ENCODE measurements at regions not wholly inside any gene's neighbourhood (a gene's known extent, or its start where the extent isn't known, plus 50 kb on each side); places are given as distances from the start of the nearest gene placed in this dataset.

GRCh38 chr19:31085125-31085524 is 264.1 kb downstream of the TSHZ3 start:
- TF ChIP-seq POLR2A (IDR thresholded peaks at IDR 0.05; ENCODE audit: low read depth, low read length) (no peak), TAF1 (IDR thresholded peaks at IDR 0.05; ENCODE audit: low read depth, low read length) (no peak), POLR2AphosphoS5 (IDR thresholded peaks at IDR 0.05; ENCODE audit: low read depth, low read length) (no peak), SPI1 (IDR thresholded peaks at IDR 0.05; ENCODE audit: low read depth, low read length) (no peak), PAX5 (IDR thresholded peaks at IDR 0.05; ENCODE audit: insufficient read depth, low read length, severe bottlenecking) (no peak), POU2F2 (IDR thresholded peaks at IDR 0.05; ENCODE audit: low read depth, low read length) (no peak)
